ENCODE measurements at regions not wholly inside any gene's neighbourhood (a gene's known extent, or its start where the extent isn't known, plus 50 kb on each side); places are given as distances from the start of the nearest gene placed in this dataset.
A peak's percentile ranks its signal among the peaks of the same experiment; 100 is the strongest.

DNA sequence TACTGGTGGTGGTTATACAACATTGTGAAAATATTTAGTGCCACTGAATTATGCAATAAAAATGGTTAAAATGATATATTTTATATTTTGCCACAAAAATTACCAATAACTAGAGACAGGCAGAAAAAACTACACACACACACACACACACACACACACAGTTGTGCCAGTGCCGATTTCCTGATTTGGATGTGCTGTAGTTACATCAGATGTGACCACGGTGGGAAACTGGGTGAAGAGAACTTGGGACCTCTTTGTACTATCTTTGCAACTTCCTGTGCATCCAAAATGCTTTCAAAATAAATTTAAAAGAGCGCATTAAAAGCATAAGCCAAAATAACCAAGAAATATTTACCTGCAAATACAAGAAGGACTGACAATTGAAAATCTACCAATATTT lies 61.6 kb upstream of the CCBE1 start:
- H3K27me3 ChIP-seq (replicated peaks; ENCODE audit: insufficient read depth) = no peaks in the 10 kb centered on the region
- H3K4me2 ChIP-seq (ENCODE audit: unreplicated experiment) = no peak overlapping the region
- H2AFZ ChIP-seq = no peak overlapping the region
- TF ChIP-seq EZH2phosphoT487 (IDR thresholded peaks at IDR 0.05; ENCODE audit: insufficient read depth, low read depth) (no peak), EZH2 (IDR thresholded peaks at IDR 0.05; ENCODE audit: insufficient read depth, poor library complexity, severe bottlenecking) (no peak)
- no peaks in the 10 kb centered on the region for H3K9me2 ChIP-seq (ENCODE audit: insufficient read depth)
- no peak overlapping the region for H3K27ac ChIP-seq
- no peaks in the 10 kb centered on the region for H3F3A ChIP-seq (ENCODE audit: insufficient read depth)
- no peak for DNase-seq
- H3K9me3 ChIP-seq (ENCODE audit: low read depth) = no peaks in the 10 kb centered on the region
- H3K36me3 ChIP-seq (ENCODE audit: low read depth) = no peaks in the 10 kb centered on the region
- H3K79me2 ChIP-seq (ENCODE audit: insufficient read depth) = no peaks in the 10 kb centered on the region
- H4K20me1 ChIP-seq (ENCODE audit: insufficient read depth) = no peaks in the 10 kb centered on the region
- H3K9ac ChIP-seq = no peak overlapping the region
- WGBS, 2 experiments (ENCODE audit: low coverage in 1 of 2, low lambda C conversion rate in 2 of 2, missing lambda C conversion rate in 2 of 2) = 98% methylated on average over 3 of the region's 3 CpGs
- 0 out of 2 replicates have a peak, but pooled peaks cover 6% of the 10 kb centered on the region for H3K4me1 ChIP-seq (ENCODE audit: insufficient read depth)
- in situ Hi-C loops (cut with MboI) = no loop called here
- no peak overlapping the region for H3K4me3 ChIP-seq

DNA sequence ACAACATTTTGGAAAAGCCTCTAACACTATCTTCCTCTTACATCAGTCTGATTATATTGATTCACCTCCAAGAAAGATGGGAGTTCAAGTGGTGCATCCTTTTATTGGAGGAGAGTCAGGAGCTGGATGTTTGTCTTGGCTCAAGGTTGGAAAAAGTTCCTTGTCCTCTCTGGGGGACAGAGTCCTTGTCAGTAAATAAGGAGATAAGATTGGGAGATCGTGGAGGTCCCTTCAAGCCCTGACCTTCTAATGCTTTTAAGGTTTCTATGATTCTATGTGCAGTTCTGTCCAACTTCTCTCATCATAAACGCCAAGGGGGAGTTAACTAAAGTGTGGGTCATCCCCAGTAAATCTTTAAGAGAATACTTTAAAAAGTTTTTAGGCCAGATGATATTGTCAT lies 60.9 kb upstream of the CCBE1 start:
- H4K20me1 ChIP-seq (ENCODE audit: insufficient read depth) = no peaks in the 10 kb centered on the region
- DNase-seq = no peak
- in situ Hi-C loops (cut with MboI) = no loop called here

DNA sequence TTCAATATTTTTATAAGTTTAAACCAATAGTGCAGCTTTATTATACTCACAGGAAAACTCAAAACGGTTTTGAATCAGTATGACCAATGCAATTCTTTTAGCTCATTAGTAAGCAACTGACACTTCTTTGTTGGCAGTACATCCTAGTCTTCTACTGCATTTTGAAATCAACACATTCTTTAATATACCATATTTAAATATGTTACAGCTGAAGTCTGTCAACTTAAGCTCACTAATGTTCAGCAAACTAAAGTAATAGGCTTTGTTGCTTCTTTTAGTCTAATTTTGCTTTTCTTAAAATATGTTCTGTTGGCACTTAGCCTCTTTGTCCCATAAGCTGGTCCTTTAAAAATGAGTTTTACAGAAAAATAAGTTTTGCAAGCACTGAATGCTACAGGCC lies 55.4 kb upstream of the CCBE1 start:
- H3K27me3 ChIP-seq (replicated peaks; ENCODE audit: insufficient read depth) = no peaks in the 10 kb centered on the region
- no peak overlapping the region for H3K9ac ChIP-seq
- in situ Hi-C loops (cut with MboI) = no loop called here
- peak overlapping the region; percentile 60 for H3K4me2 ChIP-seq (ENCODE audit: unreplicated experiment)
- no peaks in the 10 kb centered on the region for H3K79me2 ChIP-seq (ENCODE audit: insufficient read depth)
- no peaks in the 10 kb centered on the region for H3K36me3 ChIP-seq (ENCODE audit: low read depth)
- H3K9me2 ChIP-seq (ENCODE audit: insufficient read depth) = no peaks in the 10 kb centered on the region
- peaks cover 53% of the 10 kb centered on the region for H3K4me1 ChIP-seq (ENCODE audit: insufficient read depth)
- H3F3A ChIP-seq (ENCODE audit: insufficient read depth) = peaks cover 37% of the 10 kb centered on the region
- DNase-seq = peak; percentile 60
- H3K9me3 ChIP-seq (ENCODE audit: low read depth) = no peaks in the 10 kb centered on the region
- peak overlapping the region; percentile 10 for H3K27ac ChIP-seq
- H3K4me3 ChIP-seq = no peak overlapping the region
- H4K20me1 ChIP-seq (ENCODE audit: insufficient read depth) = no peaks in the 10 kb centered on the region
- 4 to 9% methylated on average over 1 of the region's 1 CpG for WGBS, 2 experiments (ENCODE audit: low coverage in 1 of 2, low lambda C conversion rate in 2 of 2, missing lambda C conversion rate in 2 of 2)
- H2AFZ ChIP-seq = 0 out of 2 replicates have a peak overlapping the region, but pooled peaks have one; percentile 6
- TF ChIP-seq EZH2 (IDR thresholded peaks at IDR 0.05; ENCODE audit: insufficient read depth, poor library complexity, severe bottlenecking) (no peak), EZH2phosphoT487 (IDR thresholded peaks at IDR 0.05; ENCODE audit: insufficient read depth, low read depth) (no peak)

More for the DNA sequence above, 60.9 kb upstream of the CCBE1 start:
- Histone ChIP-seq H2AFZ (no peak overlapping the region), H3K9me3 (ENCODE audit: low read depth) (no peaks in the 10 kb centered on the region), H3K27me3 (replicated peaks; ENCODE audit: insufficient read depth) (no peaks in the 10 kb centered on the region), H3K4me2 (ENCODE audit: unreplicated experiment) (no peak overlapping the region), H3K36me3 (ENCODE audit: low read depth) (no peaks in the 10 kb centered on the region), H3K4me1 (ENCODE audit: insufficient read depth) (peaks cover 9% of the 10 kb centered on the region; the same call in 1 of the 2 replicates), H3K79me2 (ENCODE audit: insufficient read depth) (no peaks in the 10 kb centered on the region), H3F3A (ENCODE audit: insufficient read depth) (peaks cover under 1% of the 10 kb centered on the region; the same call in 1 of the 2 replicates), H3K9ac (no peak overlapping the region), H3K4me3 (no peak overlapping the region), H3K9me2 (ENCODE audit: insufficient read depth) (no peaks in the 10 kb centered on the region), H3K27ac (no peak overlapping the region)
- WGBS, 2 experiments (ENCODE audit: low coverage in 1 of 2, low lambda C conversion rate in 2 of 2, missing lambda C conversion rate in 2 of 2) = 76 to 78% methylated on average over 2 of the region's 2 CpGs
- no peak for TF ChIP-seq EZH2phosphoT487 (IDR thresholded peaks at IDR 0.05; ENCODE audit: insufficient read depth, low read depth)
- no peak for TF ChIP-seq EZH2 (IDR thresholded peaks at IDR 0.05; ENCODE audit: insufficient read depth, poor library complexity, severe bottlenecking)

DNA sequence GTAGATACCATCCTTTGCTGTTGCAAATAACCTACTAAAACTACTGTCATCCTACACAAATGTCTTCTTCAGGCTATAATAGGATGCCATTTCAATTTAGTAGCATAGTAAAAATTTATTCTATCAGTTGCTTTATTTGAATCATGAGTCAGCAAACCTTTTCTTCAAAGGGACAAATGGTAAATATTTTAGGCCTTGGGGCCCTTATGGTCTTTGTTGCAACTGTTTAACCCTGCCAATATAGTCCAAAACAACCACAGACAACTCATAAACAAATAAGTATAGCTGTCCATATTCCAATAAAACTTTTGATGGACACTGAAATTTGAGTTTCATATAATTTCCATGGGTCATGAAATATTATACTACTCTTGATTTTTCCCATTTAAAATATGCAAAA lies 54.0 kb upstream of the CCBE1 start:
- Histone ChIP-seq H3K4me3 (no peak overlapping the region), H3K9me3 (ENCODE audit: low read depth) (no peaks in the 10 kb centered on the region), H3K36me3 (ENCODE audit: low read depth) (no peaks in the 10 kb centered on the region), H3K79me2 (ENCODE audit: insufficient read depth) (no peaks in the 10 kb centered on the region), H3K27ac (no peak overlapping the region), H2AFZ (no peak overlapping the region), H3K27me3 (replicated peaks; ENCODE audit: insufficient read depth) (no peaks in the 10 kb centered on the region), H3K9ac (no peak overlapping the region), H3F3A (ENCODE audit: insufficient read depth) (peaks cover 39% of the 10 kb centered on the region), H4K20me1 (ENCODE audit: insufficient read depth) (no peaks in the 10 kb centered on the region), H3K9me2 (ENCODE audit: insufficient read depth) (no peaks in the 10 kb centered on the region), H3K4me1 (ENCODE audit: insufficient read depth) (peaks cover 53% of the 10 kb centered on the region), H3K4me2 (ENCODE audit: unreplicated experiment) (no peak overlapping the region)
- no peak for TF ChIP-seq EZH2phosphoT487 (IDR thresholded peaks at IDR 0.05; ENCODE audit: insufficient read depth, low read depth)
- TF ChIP-seq EZH2 (IDR thresholded peaks at IDR 0.05; ENCODE audit: insufficient read depth, poor library complexity, severe bottlenecking) = no peak
- no peak for DNase-seq
- in situ Hi-C loops (cut with MboI) = no loop called here

All from GM23248 (cell line).